ENCODE measurements at regions not wholly inside any gene's neighbourhood (a gene's known extent, or its start where the extent isn't known, plus 50 kb on each side); places are given as distances from the start of the nearest gene placed in this dataset.

GRCh38 chr4:54902976-54903375 is 222.4 kb downstream of the KDR start:
- Mint-ChIP-seq H3K27ac (ENCODE audit: unreplicated experiment) (no peak overlapping the region), H3K27me3 (ENCODE audit: low read depth) (no peaks in the 10 kb centered on the region), H3K36me3 (ENCODE audit: low read depth) (peaks cover 3% of the 10 kb centered on the region), H3K9me3 (ENCODE audit: low read depth) (peaks cover 20% of the 10 kb centered on the region), H3K4me3 (ENCODE audit: unreplicated experiment) (no peak overlapping the region), H3K4me1 (ENCODE audit: low read depth) (peaks cover 11% of the 10 kb centered on the region)
- DNase-seq (ENCODE audit: low spot score), result no peak
- no peak for TF ChIP-seq CTCF (IDR thresholded peaks at IDR 0.05)

- Mint-ChIP-seq H3K27ac (ENCODE audit: unreplicated experiment) (no peak overlapping the region), H3K4me1 (ENCODE audit: low read depth) (peaks cover 13% of the 10 kb centered on the region), H3K27me3 (ENCODE audit: low read depth) (no peaks in the 10 kb centered on the region), H3K4me3 (ENCODE audit: unreplicated experiment) (no peak overlapping the region), H3K9me3 (ENCODE audit: low read depth) (peaks cover 13% of the 10 kb centered on the region), H3K36me3 (ENCODE audit: low read depth) (peaks cover 3% of the 10 kb centered on the region)
- no peak for DNase-seq (ENCODE audit: low spot score)
- no peak for TF ChIP-seq CTCF (IDR thresholded peaks at IDR 0.05)
Observed at GRCh38 chr4:54902271-54902670, 223.1 kb downstream of the KDR start.

GRCh38 chr4:54901202-54901601 is 224.2 kb downstream of the KDR start:
- H3K27ac Mint-ChIP-seq (ENCODE audit: unreplicated experiment), result no peak overlapping the region
- no peak for DNase-seq (ENCODE audit: low spot score)
- no peak for TF ChIP-seq CTCF (IDR thresholded peaks at IDR 0.05)
- H3K4me3 Mint-ChIP-seq (ENCODE audit: unreplicated experiment), result no peak overlapping the region
- peaks cover 18% of the 10 kb centered on the region for H3K4me1 Mint-ChIP-seq (ENCODE audit: low read depth)
- peaks cover 2% of the 10 kb centered on the region for H3K36me3 Mint-ChIP-seq (ENCODE audit: low read depth)
- no peaks in the 10 kb centered on the region for H3K27me3 Mint-ChIP-seq (ENCODE audit: low read depth)
- peaks cover 5% of the 10 kb centered on the region for H3K9me3 Mint-ChIP-seq (ENCODE audit: low read depth)

GRCh38 chr4:54898656-54899340 is 226.6 kb downstream of the KDR start:
- no peak overlapping the region for H3K27ac Mint-ChIP-seq (ENCODE audit: unreplicated experiment)
- TF ChIP-seq CTCF (IDR thresholded peaks at IDR 0.05), result no peak
- H3K36me3 Mint-ChIP-seq (ENCODE audit: low read depth), result no peaks in the 10 kb centered on the region
- H3K4me1 Mint-ChIP-seq (ENCODE audit: low read depth), result peaks cover 18% of the 10 kb centered on the region
- no peaks in the 10 kb centered on the region for H3K9me3 Mint-ChIP-seq (ENCODE audit: low read depth)
- no peaks in the 10 kb centered on the region for H3K27me3 Mint-ChIP-seq (ENCODE audit: low read depth)
- no peak overlapping the region for H3K4me3 Mint-ChIP-seq (ENCODE audit: unreplicated experiment)
- DNase-seq (ENCODE audit: low spot score), result no peak

GRCh38 chr4:54898056-54898562 is 227.3 kb downstream of the KDR start:
- Mint-ChIP-seq H3K27ac (ENCODE audit: unreplicated experiment) (no peak overlapping the region), H3K4me3 (ENCODE audit: unreplicated experiment) (no peak overlapping the region), H3K36me3 (ENCODE audit: low read depth) (no peaks in the 10 kb centered on the region), H3K27me3 (ENCODE audit: low read depth) (no peaks in the 10 kb centered on the region), H3K9me3 (ENCODE audit: low read depth) (no peaks in the 10 kb centered on the region), H3K4me1 (ENCODE audit: low read depth) (peaks cover 18% of the 10 kb centered on the region)
- TF ChIP-seq CTCF (IDR thresholded peaks at IDR 0.05), result no peak
- DNase-seq (ENCODE audit: low spot score), result no peak

All from chondrocyte (in vitro differentiated cells).